HL-60 (cell line): ENCODE measurements at regions not wholly inside any gene's neighbourhood (a gene's known extent, or its start where the extent isn't known, plus 50 kb on each side); places are given as distances from the start of the nearest gene placed in this dataset.

Experiments
- DNase-seq, 2 experiments: peaks; one replicate each; pipeline ENCODE4 v3.0.0-alpha.2; 2010 to 2020; ENCODE audit warnings: low read depth in 1 of 2, low spot score in 1 of 2
- H3K27ac ChIP-seq: fragments of 250-450 bp; sonication (Bioruptor Pico); replicated peaks from 2 replicates; pipeline ENCODE4 v1.5.1; 2020; ENCODE audit warnings: mild to moderate bottlenecking, moderate library complexity
- H3K27me3 ChIP-seq: fragments of 250-450 bp; sonication (Bioruptor Pico); 2 replicates; pipeline ENCODE4 v1.5.1; 2021; ENCODE audit warnings: mild to moderate bottlenecking, moderate library complexity; ENCODE audit not compliant: insufficient read depth, poor library complexity, severe bottlenecking
- H3K4me3 ChIP-seq: replicated peaks from 2 replicates; pipeline ENCODE4 v1.5.1; 2011; ENCODE audit warnings: mild to moderate bottlenecking, control low read depth, low read length; ENCODE audit not compliant: insufficient read depth
- GABPA ChIP-seq: IDR thresholded peaks from 2 replicates; pipeline ENCODE4 v1.6.1; 2012; ENCODE audit warnings: low read depth
- POLR2AphosphoS5 ChIP-seq: IDR thresholded peaks from 2 replicates; pipeline ENCODE4 v1.6.1; 2012; ENCODE audit warnings: low read depth
- SPI1 ChIP-seq: IDR thresholded peaks from 2 replicates; pipeline ENCODE4 v1.6.1; 2012; ENCODE audit warnings: low read depth, mild to moderate bottlenecking, borderline replicate concordance
- TF ChIP-seq, protein P1 (sequence below): IDR thresholded peaks from one replicate; pipeline ENCODE4 v1.5.1; 2011; ENCODE audit warnings: low read length, control low read depth, inconsistent platforms; ENCODE audit not compliant: insufficient read depth
- TF ChIP-seq, protein P2 (sequence below): IDR thresholded peaks from 2 replicates; pipeline ENCODE4 v1.6.1; 2012; ENCODE audit warnings: low read depth; ENCODE audit not compliant: insufficient replicate concordance

GRCh38 chr1:218695525-218695924 is 350.4 kb downstream of the TGFB2 start:
- Histone ChIP-seq H3K4me3 (no peak overlapping the region), H3K27me3 (no peaks in the 10 kb centered on the region), H3K27ac (no peak overlapping the region)
- TF ChIP-seq SPI1, result no peak
- TF ChIP-seq, protein P1, sequence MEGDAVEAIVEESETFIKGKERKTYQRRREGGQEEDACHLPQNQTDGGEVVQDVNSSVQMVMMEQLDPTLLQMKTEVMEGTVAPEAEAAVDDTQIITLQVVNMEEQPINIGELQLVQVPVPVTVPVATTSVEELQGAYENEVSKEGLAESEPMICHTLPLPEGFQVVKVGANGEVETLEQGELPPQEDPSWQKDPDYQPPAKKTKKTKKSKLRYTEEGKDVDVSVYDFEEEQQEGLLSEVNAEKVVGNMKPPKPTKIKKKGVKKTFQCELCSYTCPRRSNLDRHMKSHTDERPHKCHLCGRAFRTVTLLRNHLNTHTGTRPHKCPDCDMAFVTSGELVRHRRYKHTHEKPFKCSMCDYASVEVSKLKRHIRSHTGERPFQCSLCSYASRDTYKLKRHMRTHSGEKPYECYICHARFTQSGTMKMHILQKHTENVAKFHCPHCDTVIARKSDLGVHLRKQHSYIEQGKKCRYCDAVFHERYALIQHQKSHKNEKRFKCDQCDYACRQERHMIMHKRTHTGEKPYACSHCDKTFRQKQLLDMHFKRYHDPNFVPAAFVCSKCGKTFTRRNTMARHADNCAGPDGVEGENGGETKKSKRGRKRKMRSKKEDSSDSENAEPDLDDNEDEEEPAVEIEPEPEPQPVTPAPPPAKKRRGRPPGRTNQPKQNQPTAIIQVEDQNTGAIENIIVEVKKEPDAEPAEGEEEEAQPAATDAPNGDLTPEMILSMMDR, result no peak
- TF ChIP-seq, protein P2, sequence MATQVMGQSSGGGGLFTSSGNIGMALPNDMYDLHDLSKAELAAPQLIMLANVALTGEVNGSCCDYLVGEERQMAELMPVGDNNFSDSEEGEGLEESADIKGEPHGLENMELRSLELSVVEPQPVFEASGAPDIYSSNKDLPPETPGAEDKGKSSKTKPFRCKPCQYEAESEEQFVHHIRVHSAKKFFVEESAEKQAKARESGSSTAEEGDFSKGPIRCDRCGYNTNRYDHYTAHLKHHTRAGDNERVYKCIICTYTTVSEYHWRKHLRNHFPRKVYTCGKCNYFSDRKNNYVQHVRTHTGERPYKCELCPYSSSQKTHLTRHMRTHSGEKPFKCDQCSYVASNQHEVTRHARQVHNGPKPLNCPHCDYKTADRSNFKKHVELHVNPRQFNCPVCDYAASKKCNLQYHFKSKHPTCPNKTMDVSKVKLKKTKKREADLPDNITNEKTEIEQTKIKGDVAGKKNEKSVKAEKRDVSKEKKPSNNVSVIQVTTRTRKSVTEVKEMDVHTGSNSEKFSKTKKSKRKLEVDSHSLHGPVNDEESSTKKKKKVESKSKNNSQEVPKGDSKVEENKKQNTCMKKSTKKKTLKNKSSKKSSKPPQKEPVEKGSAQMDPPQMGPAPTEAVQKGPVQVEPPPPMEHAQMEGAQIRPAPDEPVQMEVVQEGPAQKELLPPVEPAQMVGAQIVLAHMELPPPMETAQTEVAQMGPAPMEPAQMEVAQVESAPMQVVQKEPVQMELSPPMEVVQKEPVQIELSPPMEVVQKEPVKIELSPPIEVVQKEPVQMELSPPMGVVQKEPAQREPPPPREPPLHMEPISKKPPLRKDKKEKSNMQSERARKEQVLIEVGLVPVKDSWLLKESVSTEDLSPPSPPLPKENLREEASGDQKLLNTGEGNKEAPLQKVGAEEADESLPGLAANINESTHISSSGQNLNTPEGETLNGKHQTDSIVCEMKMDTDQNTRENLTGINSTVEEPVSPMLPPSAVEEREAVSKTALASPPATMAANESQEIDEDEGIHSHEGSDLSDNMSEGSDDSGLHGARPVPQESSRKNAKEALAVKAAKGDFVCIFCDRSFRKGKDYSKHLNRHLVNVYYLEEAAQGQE, result no peak
- no peak for TF ChIP-seq GABPA
- no peak for TF ChIP-seq POLR2AphosphoS5
- DNase-seq, result no peak

DNA sequence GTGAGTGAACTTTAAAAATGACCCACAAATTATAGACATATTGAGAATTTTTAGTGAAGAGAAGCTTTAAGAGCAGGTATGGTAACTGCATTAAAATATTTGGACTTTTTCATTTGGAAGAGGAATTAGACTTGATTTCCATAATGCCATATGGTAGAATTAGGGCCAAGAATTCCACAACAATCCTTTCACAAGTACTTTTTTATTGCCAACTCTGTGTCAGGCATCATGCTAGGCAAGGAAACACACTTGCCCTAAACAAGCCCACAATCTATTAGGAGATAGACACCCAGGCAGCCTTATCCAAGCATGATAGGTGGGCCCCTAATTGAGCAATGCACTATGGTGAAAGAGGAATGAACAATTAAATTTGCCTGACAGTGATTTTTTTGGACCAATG is 353.0 kb downstream of the TGFB2 start:
- no peak overlapping the region for H3K4me3 ChIP-seq
- H3K27me3 ChIP-seq, result no peaks in the 10 kb centered on the region
- no peak overlapping the region for H3K27ac ChIP-seq
- TF ChIP-seq, protein P1, result no peak
- TF ChIP-seq GABPA, result no peak
- TF ChIP-seq SPI1, result no peak
- TF ChIP-seq POLR2AphosphoS5, result no peak
- TF ChIP-seq, protein P2, result no peak
- DNase-seq, result no peak

GRCh38 chr1:218699421-218699820 is 354.3 kb downstream of the TGFB2 start:
- TF ChIP-seq, protein P1, result no peak
- TF ChIP-seq POLR2AphosphoS5, result no peak
- no peak for DNase-seq

GRCh38 chr1:218699865-218700264 is 354.7 kb downstream of the TGFB2 start:
- TF ChIP-seq, protein P2, result no peak
- TF ChIP-seq SPI1, result no peak
- no peak for TF ChIP-seq GABPA
- TF ChIP-seq POLR2AphosphoS5, result no peak
- TF ChIP-seq, protein P1, result no peak
- no peak for DNase-seq
- no peaks in the 10 kb centered on the region for H3K27me3 ChIP-seq
- no peak overlapping the region for H3K4me3 ChIP-seq
- no peak overlapping the region for H3K27ac ChIP-seq

More at GRCh38 chr1:218699421-218699820, 354.3 kb downstream of the TGFB2 start:
- Histone ChIP-seq H3K27ac (no peak overlapping the region), H3K4me3 (no peak overlapping the region), H3K27me3 (no peaks in the 10 kb centered on the region)
